Activated CD8-positive, alpha-beta T cell treated with anti-CD3 and anti-CD28 coated beads, Interleukin-2, amount 10 ng/mL, durations not matched to agents 7 days and 5 days (primary cell): ENCODE measurements at regions not wholly inside any gene's neighbourhood (a gene's known extent, or its start where the extent isn't known, plus 50 kb on each side); places are given as distances from the start of the nearest gene placed in this dataset.

ENCODE experiments used
- ATAC-seq: fragments of 150-1000 bp; cut with Tn5 transposase; one replicate; pipeline ENCODE4 v1.10.0; 2021; ENCODE audit warnings: moderate library complexity
- CTCF ChIA-PET: fragments of 350-600 bp; sonication (Branson Sonifier 250); formaldehyde crosslinking; loops from one replicate; lab custom pipeline; 2021; ENCODE audit warnings: antibody characterized with exemption; lab: Charles Lee
- POLR2A ChIA-PET: fragments of 350-600 bp; sonication (Branson Sonifier 250); formaldehyde crosslinking; loops from one replicate; lab custom pipeline; 2021; ENCODE audit warnings: antibody characterized with exemption; lab: Charles Lee
- DNase-seq: peaks from one replicate; pipeline ENCODE4 v3.0.0-alpha.2; 2020
- H3K27ac Mint-ChIP-seq: one replicate; pipeline ENCODE4 v1.8.0; 2021; ENCODE audit warnings: mild to moderate bottlenecking, mixed read lengths
- H3K27me3 Mint-ChIP-seq: one replicate; pipeline ENCODE4 v1.8.0; 2021; ENCODE audit warnings: low read depth, mixed read lengths
- H3K36me3 Mint-ChIP-seq: one replicate; pipeline ENCODE4 v1.8.0; 2021; ENCODE audit warnings: low read depth, mixed read lengths
- H3K4me1 Mint-ChIP-seq: one replicate; pipeline ENCODE4 v1.8.0; 2021; ENCODE audit warnings: low read depth, mixed read lengths
- H3K4me3 Mint-ChIP-seq: one replicate; pipeline ENCODE4 v1.8.0; 2021; ENCODE audit warnings: mild to moderate bottlenecking, mixed read lengths
- H3K9me3 Mint-ChIP-seq: one replicate; pipeline ENCODE4 v1.8.0; 2022; ENCODE audit warnings: mixed read lengths; ENCODE audit not compliant: insufficient read depth

GRCh38 chr6:9523462-9523861 lies 891.4 kb downstream of the TFAP2A start:
- CTCF ChIA-PET: no interaction called here
- Mint-ChIP-seq H3K9me3 (no peaks in the 10 kb centered on the region), H3K36me3 (no peaks in the 10 kb centered on the region), H3K4me3 (no peak overlapping the region), H3K27me3 (no peaks in the 10 kb centered on the region), H3K27ac (no peak overlapping the region), H3K4me1 (no peaks in the 10 kb centered on the region)
- no peak for DNase-seq
- POLR2A ChIA-PET: no interaction called here
- ATAC-seq: no peak

GRCh38 chr6:9522101-9522500 lies 892.8 kb downstream of the TFAP2A start:
- Mint-ChIP-seq H3K27me3 (no peaks in the 10 kb centered on the region), H3K4me1 (no peaks in the 10 kb centered on the region), H3K36me3 (no peaks in the 10 kb centered on the region), H3K4me3 (no peak overlapping the region), H3K27ac (no peak overlapping the region), H3K9me3 (no peaks in the 10 kb centered on the region)
- ATAC-seq: no peak
- CTCF ChIA-PET: no interaction called here
- POLR2A ChIA-PET: no interaction called here
- DNase-seq: no peak

- ChIA-PET POLR2A (no interaction called here), CTCF (no interaction called here)
- DNase-seq: no peak
- no peaks in the 10 kb centered on the region for H3K27me3 Mint-ChIP-seq
- H3K4me3 Mint-ChIP-seq: no peak overlapping the region
- H3K36me3 Mint-ChIP-seq: no peaks in the 10 kb centered on the region
- H3K27ac Mint-ChIP-seq: no peak overlapping the region
- no peaks in the 10 kb centered on the region for H3K9me3 Mint-ChIP-seq
- ATAC-seq: no peak
- no peaks in the 10 kb centered on the region for H3K4me1 Mint-ChIP-seq
These were observed 893.7 kb downstream of the TFAP2A start for GRCh38 chr6:9521152-9521530.

GRCh38 chr6:9520417-9521151 lies 894.3 kb downstream of the TFAP2A start:
- Mint-ChIP-seq H3K27me3 (no peaks in the 10 kb centered on the region), H3K4me1 (no peaks in the 10 kb centered on the region), H3K27ac (no peak overlapping the region), H3K36me3 (no peaks in the 10 kb centered on the region), H3K4me3 (no peak overlapping the region), H3K9me3 (no peaks in the 10 kb centered on the region)
- ChIA-PET CTCF (no interaction called here), POLR2A (no interaction called here)
- DNase-seq: no peak
- ATAC-seq: no peak

- Mint-ChIP-seq H3K27me3 (no peaks in the 10 kb centered on the region), H3K4me3 (no peak overlapping the region), H3K36me3 (no peaks in the 10 kb centered on the region), H3K4me1 (no peaks in the 10 kb centered on the region), H3K27ac (no peak overlapping the region), H3K9me3 (no peaks in the 10 kb centered on the region)
- POLR2A ChIA-PET: no interaction called here
- ATAC-seq (no peak), DNase-seq (no peak)
- CTCF ChIA-PET: no interaction called here
These were observed 896.4 kb downstream of the TFAP2A start for GRCh38 chr6:9518431-9518830.

GRCh38 chr6:9517806-9518205 lies 897.1 kb downstream of the TFAP2A start:
- ChIA-PET POLR2A (no interaction called here), CTCF (no interaction called here)
- Mint-ChIP-seq H3K36me3 (no peaks in the 10 kb centered on the region), H3K4me3 (no peak overlapping the region), H3K27ac (no peak overlapping the region), H3K4me1 (no peaks in the 10 kb centered on the region), H3K27me3 (no peaks in the 10 kb centered on the region), H3K9me3 (no peaks in the 10 kb centered on the region)
- DNase-seq (no peak), ATAC-seq (no peak)

- no peaks in the 10 kb centered on the region for H3K27me3 Mint-ChIP-seq
- CTCF ChIA-PET: no interaction called here
- H3K4me1 Mint-ChIP-seq: no peaks in the 10 kb centered on the region
- POLR2A ChIA-PET: no interaction called here
- DNase-seq: no peak
- H3K27ac Mint-ChIP-seq: no peak overlapping the region
- H3K36me3 Mint-ChIP-seq: no peaks in the 10 kb centered on the region
- no peak for ATAC-seq
- no peaks in the 10 kb centered on the region for H3K9me3 Mint-ChIP-seq
- H3K4me3 Mint-ChIP-seq: no peak overlapping the region
These were observed 899.0 kb downstream of the TFAP2A start for GRCh38 chr6:9515633-9516606.

- Mint-ChIP-seq H3K4me1 (no peaks in the 10 kb centered on the region), H3K36me3 (no peaks in the 10 kb centered on the region), H3K27ac (no peak overlapping the region), H3K27me3 (no peaks in the 10 kb centered on the region), H3K9me3 (no peaks in the 10 kb centered on the region), H3K4me3 (no peak overlapping the region)
- ChIA-PET POLR2A (no interaction called here), CTCF (no interaction called here)
- ATAC-seq: no peak
- no peak for DNase-seq
These were observed 900.7 kb downstream of the TFAP2A start for GRCh38 chr6:9514146-9514545.

- Mint-ChIP-seq H3K4me3 (no peak overlapping the region), H3K9me3 (peaks cover 4% of the 10 kb centered on the region), H3K36me3 (no peaks in the 10 kb centered on the region), H3K27ac (no peak overlapping the region), H3K4me1 (no peaks in the 10 kb centered on the region), H3K27me3 (no peaks in the 10 kb centered on the region)
- ChIA-PET POLR2A (no interaction called here), CTCF (no interaction called here)
- no peak for DNase-seq
- no peak for ATAC-seq
These were observed 903.7 kb downstream of the TFAP2A start for GRCh38 chr6:9511157-9511556.

- CTCF ChIA-PET: no interaction called here
These were observed 907.6 kb downstream of the TFAP2A start for GRCh38 chr6:9507136-9507895.

GRCh38 chr6:9504191-9504590 lies 910.7 kb downstream of the TFAP2A start:
- no peak for DNase-seq
- ChIA-PET POLR2A (no interaction called here), CTCF (no interaction called here)
- H3K9me3 Mint-ChIP-seq: peaks cover 11% of the 10 kb centered on the region
- H3K4me3 Mint-ChIP-seq: no peak overlapping the region
- H3K27ac Mint-ChIP-seq: no peak overlapping the region
- no peaks in the 10 kb centered on the region for H3K27me3 Mint-ChIP-seq
- H3K4me1 Mint-ChIP-seq: no peaks in the 10 kb centered on the region
- ATAC-seq: no peak
- H3K36me3 Mint-ChIP-seq: no peaks in the 10 kb centered on the region

More at GRCh38 chr6:9507136-9507895, 907.6 kb downstream of the TFAP2A start:
- Mint-ChIP-seq H3K9me3 (peaks cover 11% of the 10 kb centered on the region), H3K4me1 (no peaks in the 10 kb centered on the region), H3K27me3 (no peaks in the 10 kb centered on the region), H3K4me3 (no peak overlapping the region), H3K27ac (no peak overlapping the region), H3K36me3 (no peaks in the 10 kb centered on the region)
- POLR2A ChIA-PET: no interaction called here
- DNase-seq (no peak), ATAC-seq (no peak)
